K562 (cell line): ENCODE measurements at regions not wholly inside any gene's neighbourhood (a gene's known extent, or its start where the extent isn't known, plus 50 kb on each side); places are given as distances from the start of the nearest gene placed in this dataset.

Experiments used
- ATAC-seq: fragments of 200-7000 bp; cut with Tn5 transposase; 3 replicates; pipeline ENCODE4 v1.9.1; 2020; ENCODE audit warnings: moderate library complexity
- BruUV-seq: library from RNA; stranded (reverse); fragments of 400-500 nt; replicated peaks from 2 replicates; lab custom pipeline; 2021; lab: Mats Ljungman, UMichigan
- CTCF ChIA-PET: fragments of 300-600 bp; formaldehyde crosslinking; extraction: SDS; loops from one replicate; lab custom pipeline; 2021; ENCODE audit warnings: low intra/inter-chr PET ratio; lab: Yijun Ruan, JAX
- POLR2A ChIA-PET: fragments of 300-600, 350-650 bp; sonication (Branson Sonifier 250); formaldehyde crosslinking; extraction: SDS; loops from one replicate; lab custom pipeline; 2021; ENCODE audit warnings: antibody characterized with exemption, inconsistent platforms; lab: Yijun Ruan, JAX
- DNase-seq, 4 experiments: peaks; one replicate each; pipeline versions ENCODE4 v3.0.0 to v3.0.0-alpha.2; 2011 to 2018; ENCODE audit warnings: low spot score in 3 of 4, mixed read lengths in 3 of 4; ENCODE audit errors: extremely low read depth in 1 of 4
- FAIRE-seq: peaks from 2 replicates; lab custom pipeline; 2011; peaks lifted over from hg19 to GRCh38; lab: Jason Lieb, UNC
- H2AFZ ChIP-seq: 2 replicates; pipeline ENCODE4 v1.6.0; 2011; ENCODE audit warnings: low read depth, low read length, control low read depth, inconsistent platforms
- H3K27ac ChIP-seq: fragments of 200-600 bp; 3 replicates; pipeline ENCODE4 v1.8.0; 2011; ENCODE audit warnings: low read depth, mild to moderate bottlenecking, control low read depth, inconsistent platforms, low read length, moderate library complexity, mixed read lengths; ENCODE audit errors: extremely low read depth
- H3K27me3 ChIP-seq, 2 experiments: fragments of 300-600 bp in 1 of 2; 2 replicates in 1 of 2; 3 replicates in 1 of 2; pipeline versions ENCODE4 v1.6.0 to v1.8.0; 2011; ENCODE audit warnings: inconsistent platforms in 2 of 2, low read length in 2 of 2, mild to moderate bottlenecking in 1 of 2, mixed read lengths in 1 of 2, moderate library complexity in 1 of 2; ENCODE audit not compliant: control insufficient read depth in 2 of 2, insufficient read depth in 2 of 2
- H3K36me3 ChIP-seq: fragments of 300-600 bp; 3 replicates; pipeline ENCODE4 v1.8.0; 2011; ENCODE audit warnings: mild to moderate bottlenecking, low read length, inconsistent platforms; ENCODE audit not compliant: control insufficient read depth, insufficient read depth
- H3K4me1 ChIP-seq, 2 experiments: fragments of 200-600 bp in 1 of 2; replicated peaks in 1 of 2; 2 replicates in 1 of 2; 3 replicates in 1 of 2; pipeline versions ENCODE4 v1.5.1 to v1.8.0; 2011; ENCODE audit warnings: inconsistent platforms in 2 of 2, low read length in 2 of 2, mild to moderate bottlenecking in 1 of 2, mixed read lengths in 1 of 2, moderate library complexity in 1 of 2; ENCODE audit not compliant: control insufficient read depth in 2 of 2, insufficient read depth in 2 of 2
- H3K4me2 ChIP-seq: 2 replicates; pipeline ENCODE4 v1.6.1; 2011; ENCODE audit warnings: low read length, control low read depth, inconsistent platforms, mixed read lengths; ENCODE audit not compliant: insufficient read depth
- H3K4me3 ChIP-seq: fragments of 200-600 bp; sonication (generic), shearing (Covaris generic); 2 replicates; pipeline ENCODE4 v1.5.1; 2016; ENCODE audit warnings: control low read depth, inconsistent platforms
- H3K79me2 ChIP-seq: fragments of 200-600 bp; 3 replicates; pipeline ENCODE4 v1.8.0; 2011; ENCODE audit warnings: low read length, inconsistent platforms; ENCODE audit not compliant: control insufficient read depth, insufficient read depth
- H3K9ac ChIP-seq, 2 experiments: 2 replicates each; pipeline versions ENCODE4 v1.6.0 to v1.6.1; 2011; ENCODE audit warnings: low read depth in 2 of 2, low read length in 2 of 2, control low read depth in 1 of 2, inconsistent platforms in 1 of 2, mild to moderate bottlenecking in 1 of 2, mixed read lengths in 1 of 2; ENCODE audit not compliant: insufficient read depth in 1 of 2
- H3K9me1 ChIP-seq: one replicate; pipeline ENCODE4 v1.6.0; 2011; ENCODE audit warnings: inconsistent platforms, mild to moderate bottlenecking, low read length, moderate library complexity; ENCODE audit not compliant: control insufficient read depth, insufficient read depth
- H3K9me3 ChIP-seq: replicated peaks from 2 replicates; pipeline ENCODE4 v1.5.1; 2011; ENCODE audit warnings: low read depth, low read length, inconsistent platforms; ENCODE audit not compliant: control insufficient read depth, insufficient read depth
- H4K20me1 ChIP-seq: replicated peaks from 2 replicates; pipeline ENCODE4 v1.6.1; 2011; ENCODE audit warnings: low read length, inconsistent platforms, mixed read lengths; ENCODE audit not compliant: control insufficient read depth, insufficient read depth
- CCAR2 ChIP-seq: fragments of 200-400 bp; formaldehyde crosslinking; IDR thresholded peaks from 2 replicates; pipeline ENCODE4 v1.6.1; 2017; ENCODE audit warnings: mild to moderate bottlenecking, low read depth, low read length
- CEBPB ChIP-seq: fragments of 450-650 bp; IDR thresholded peaks from 2 replicates; pipeline ENCODE4 v1.6.1; 2016; ENCODE audit warnings: missing genetic modification characterization, missing compliant biosample characterization
- COPS2 ChIP-seq: fragments of 450-650 bp; conservative IDR thresholded peaks from 2 replicates; pipeline ENCODE4 v1.6.1; 2016; ENCODE audit warnings: mild to moderate bottlenecking, moderate library complexity
- SRSF9 ChIP-seq: fragments of 200-400 bp; formaldehyde crosslinking; IDR thresholded peaks from 2 replicates; pipeline ENCODE4 v1.6.1; 2017; ENCODE audit warnings: low read depth, low read length, borderline replicate concordance
- TCF7 ChIP-seq: sonication (generic); IDR thresholded peaks from 2 replicates; pipeline ENCODE4 v1.6.1; 2016; ENCODE audit warnings: antibody characterized with exemption, borderline replicate concordance
- ZFX ChIP-seq: sonication (generic); formaldehyde crosslinking; IDR thresholded peaks from 2 replicates; pipeline ENCODE4 v1.8.0; 2022; ENCODE audit warnings: mild to moderate bottlenecking, missing genetic modification reagents, moderate library complexity
- ZNF134 ChIP-seq: fragments of 250-450 bp; sonication (Bioruptor Pico); conservative IDR thresholded peaks from 2 replicates; pipeline ENCODE4 v1.4.0; 2020
- ZNF175 ChIP-seq: fragments of 200-800 bp; sonication (Bioruptor generic); IDR thresholded peaks from 2 replicates; pipeline ENCODE4 v1.6.1; 2016; ENCODE audit warnings: low read depth, mild to moderate bottlenecking, missing genetic modification characterization, missing compliant biosample characterization
- ZNF584 ChIP-seq: fragments of 200-800 bp; sonication (Bioruptor generic); IDR thresholded peaks from 2 replicates; pipeline ENCODE4 v1.6.1; 2016; ENCODE audit warnings: low read depth, mild to moderate bottlenecking, missing genetic modification characterization, missing compliant biosample characterization
- ZNF785 ChIP-seq: fragments of 250-450 bp; sonication (Bioruptor Pico); IDR thresholded peaks from 2 replicates; pipeline ENCODE4 v1.4.0; 2020; ENCODE audit warnings: mild to moderate bottlenecking
- WGBS: fragments of 100-300 bp; shearing (Covaris generic); methylation state at CpG from one replicate; pipeline ENCODE4 v1.1.6; 2016; ENCODE audit warnings: low coverage, mixed read lengths; ENCODE audit not compliant: insufficient coverage; ENCODE audit errors: missing lambda C conversion rate; 5-methylcytosine and 5-hydroxymethylcytosine counted together
- in situ Hi-C: fragments of 300-500 bp; cut with MboI; formaldehyde crosslinking; loops from 4 replicates; pipeline ENCODE4 v1.15.0; 2018; ENCODE audit warnings: inconsistent platforms, mixed read lengths
- intact Hi-C: fragments of 100-400 bp; cut with micrococcal nuclease; formaldehyde crosslinking; loops from 2 replicates; pipeline ENCODE4 v1.14.2; 2022
- TF ChIP-seq, protein P1 (sequence below), 2 experiments: fragments of 450-650 bp; IDR thresholded peaks; 2 replicates each; pipeline ENCODE4 v1.6.1; 2016; ENCODE audit warnings: mild to moderate bottlenecking in 2 of 2, borderline replicate concordance in 1 of 2, low read depth in 1 of 2, moderate library complexity in 1 of 2
- TF ChIP-seq, protein P2 (sequence below): fragments of 450-650 bp; formaldehyde crosslinking; IDR thresholded peaks from 2 replicates; pipeline ENCODE4 v1.4.0; 2022; ENCODE audit warnings: missing genetic modification characterization
- TF ChIP-seq, protein P3 (sequence below): fragments of 450-650 bp; formaldehyde crosslinking; IDR thresholded peaks from 2 replicates; pipeline ENCODE4 v1.4.0; 2022; ENCODE audit warnings: missing genetic modification characterization

DNA sequence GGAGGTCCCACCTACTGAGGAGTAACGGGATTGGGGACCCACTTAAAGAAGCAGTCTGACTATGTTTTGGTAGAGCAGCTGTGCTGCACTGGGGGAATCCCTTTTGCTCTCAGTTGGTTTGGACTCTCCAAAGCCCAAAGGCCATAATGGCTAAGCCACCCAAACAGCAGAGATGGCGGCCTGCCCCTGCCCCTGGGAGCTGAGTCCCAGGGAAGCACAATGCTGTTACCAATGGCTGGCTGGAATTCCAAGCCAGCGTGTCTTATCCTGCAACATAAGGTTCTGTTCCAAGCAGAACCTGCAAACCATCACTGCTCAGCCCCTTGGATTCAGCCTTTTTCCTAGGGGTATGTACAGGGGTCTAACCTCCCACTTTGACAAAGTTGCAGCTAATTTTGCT lies 53.7 kb upstream of the GNAT3 start:
- FAIRE-seq (no peak), ATAC-seq (no peak), DNase-seq (no peak)
- Histone ChIP-seq H2AFZ (no peak overlapping the region), H3K4me1 (no peaks in the 10 kb centered on the region), H3K27me3 (no peaks in the 10 kb centered on the region), H3K79me2 (no peaks in the 10 kb centered on the region), H3K4me2 (no peak overlapping the region), H4K20me1 (no peaks in the 10 kb centered on the region), H3K36me3 (no peaks in the 10 kb centered on the region), H3K27ac (no peak overlapping the region), H3K4me3 (no peak overlapping the region), H3K9me1 (no peaks in the 10 kb centered on the region), H3K9me3 (no peaks in the 10 kb centered on the region), H3K9ac (no peak overlapping the region)
- intact Hi-C loops (no loop called here), in situ Hi-C loops (no loop called here)
- ChIA-PET CTCF (no interaction called here), POLR2A (no interaction called here)
- BruUV-seq: no TSS peak
- WGBS: 0% methylated on average over 3 of the region's 3 CpGs
- TF ChIP-seq CCAR2 (no peak), ZFX (CRISPR knock-in tag) (no peak), TCF7 (no peak), ZNF175 (CRISPR knock-in tag) (no peak), SRSF9 (no peak), ZNF584 (CRISPR knock-in tag) (no peak), CEBPB (no peak), ZNF134 (no peak), ZNF785 (CRISPR knock-in tag) (no peak), COPS2 (no peak)
- TF ChIP-seq, protein P1, sequence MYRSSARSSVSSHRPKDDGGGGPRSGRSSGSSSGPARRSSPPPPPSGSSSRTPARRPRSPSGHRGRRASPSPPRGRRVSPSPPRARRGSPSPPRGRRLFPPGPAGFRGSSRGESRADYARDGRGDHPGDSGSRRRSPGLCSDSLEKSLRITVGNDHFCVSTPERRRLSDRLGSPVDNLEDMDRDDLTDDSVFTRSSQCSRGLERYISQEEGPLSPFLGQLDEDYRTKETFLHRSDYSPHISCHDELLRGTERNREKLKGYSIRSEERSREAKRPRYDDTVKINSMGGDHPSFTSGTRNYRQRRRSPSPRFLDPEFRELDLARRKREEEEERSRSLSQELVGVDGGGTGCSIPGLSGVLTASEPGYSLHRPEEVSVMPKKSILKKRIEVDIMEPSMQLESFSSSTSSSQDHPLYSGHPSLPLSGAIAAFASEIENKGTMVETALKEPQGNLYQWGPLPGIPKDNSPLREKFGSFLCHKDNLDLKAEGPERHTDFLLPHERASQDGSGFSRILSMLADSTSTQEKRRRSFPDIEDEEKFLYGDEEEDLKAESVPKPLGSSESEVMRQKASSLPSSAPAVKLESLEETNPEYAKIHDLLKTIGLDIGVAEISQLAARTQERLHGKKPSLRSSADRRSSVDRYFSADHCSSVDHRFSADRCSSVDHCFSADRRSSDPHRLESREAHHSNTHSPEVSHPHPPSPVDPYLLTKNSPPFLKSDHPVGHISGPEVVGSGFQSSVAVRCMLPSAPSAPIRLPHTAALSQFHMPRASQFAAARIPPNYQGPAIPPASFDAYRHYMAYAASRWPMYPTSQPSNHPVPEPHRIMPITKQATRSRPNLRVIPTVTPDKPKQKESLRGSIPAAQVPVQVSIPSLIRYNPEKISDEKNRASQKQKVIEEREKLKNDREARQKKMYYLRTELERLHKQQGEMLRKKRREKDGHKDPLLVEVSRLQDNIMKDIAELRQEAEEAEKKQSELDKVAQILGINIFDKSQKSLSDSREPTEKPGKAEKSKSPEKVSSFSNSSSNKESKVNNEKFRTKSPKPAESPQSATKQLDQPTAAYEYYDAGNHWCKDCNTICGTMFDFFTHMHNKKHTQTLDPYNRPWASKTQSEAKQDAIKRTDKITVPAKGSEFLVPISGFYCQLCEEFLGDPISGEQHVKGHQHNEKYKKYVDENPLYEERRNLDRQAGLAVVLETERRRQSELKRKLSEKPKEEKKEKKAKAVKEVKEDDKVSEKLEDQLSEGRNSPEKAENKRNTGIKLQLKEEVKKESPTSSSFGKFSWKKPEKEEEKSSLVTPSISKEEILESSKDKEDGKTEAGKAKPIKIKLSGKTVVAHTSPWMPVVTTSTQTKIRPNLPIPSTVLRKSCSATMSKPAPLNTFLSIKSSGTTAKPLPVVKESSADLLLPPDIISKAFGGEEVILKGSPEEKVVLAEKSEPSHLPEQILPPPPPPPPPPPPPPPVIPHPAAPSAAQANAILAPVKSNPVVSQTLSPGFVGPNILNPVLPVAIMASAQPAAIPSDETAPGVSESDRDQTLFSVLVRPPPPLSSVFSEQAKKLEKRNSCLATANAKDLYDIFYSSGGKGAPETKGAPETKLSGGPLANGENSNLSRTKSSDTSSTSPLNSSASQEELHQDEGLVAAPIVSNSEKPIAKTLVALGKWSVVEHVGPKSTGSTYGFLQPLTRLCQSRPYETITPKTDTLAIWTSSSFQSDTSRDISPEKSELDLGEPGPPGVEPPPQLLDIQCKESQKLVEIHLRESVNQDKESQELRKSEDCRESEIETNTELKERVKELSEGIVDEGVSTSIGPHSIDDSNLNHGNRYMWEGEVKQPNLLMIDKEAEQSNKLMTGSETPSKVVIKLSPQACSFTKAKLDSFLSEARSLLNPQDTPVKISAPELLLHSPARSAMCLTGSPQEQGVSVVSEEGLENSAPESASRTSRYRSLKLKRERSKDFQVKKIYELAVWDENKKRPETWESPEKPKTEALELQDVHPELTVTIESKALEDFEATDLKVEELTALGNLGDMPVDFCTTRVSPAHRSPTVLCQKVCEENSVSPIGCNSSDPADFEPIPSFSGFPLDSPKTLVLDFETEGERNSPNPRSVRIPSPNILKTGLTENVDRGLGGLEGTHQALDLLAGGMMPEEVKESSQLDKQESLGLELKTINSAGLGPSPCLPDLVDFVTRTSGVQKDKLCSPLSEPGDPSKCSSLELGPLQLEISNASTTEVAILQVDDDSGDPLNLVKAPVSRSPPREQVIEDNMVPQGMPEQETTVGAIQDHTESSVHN (IDR thresholded peaks at IDR 0.05; ENCODE audit: borderline replicate concordance in 1 of 2, low read depth in 1 of 2): no peak
- TF ChIP-seq, protein P2, sequence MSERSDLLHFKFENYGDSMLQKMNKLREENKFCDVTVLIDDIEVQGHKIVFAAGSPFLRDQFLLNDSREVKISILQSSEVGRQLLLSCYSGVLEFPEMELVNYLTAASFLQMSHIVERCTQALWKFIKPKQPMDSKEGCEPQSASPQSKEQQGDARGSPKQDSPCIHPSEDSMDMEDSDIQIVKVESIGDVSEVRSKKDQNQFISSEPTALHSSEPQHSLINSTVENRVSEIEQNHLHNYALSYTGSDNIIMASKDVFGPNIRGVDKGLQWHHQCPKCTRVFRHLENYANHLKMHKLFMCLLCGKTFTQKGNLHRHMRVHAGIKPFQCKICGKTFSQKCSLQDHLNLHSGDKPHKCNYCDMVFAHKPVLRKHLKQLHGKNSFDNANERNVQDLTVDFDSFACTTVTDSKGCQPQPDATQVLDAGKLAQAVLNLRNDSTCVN (CRISPR knock-in tag): no peak
- TF ChIP-seq, protein P3, sequence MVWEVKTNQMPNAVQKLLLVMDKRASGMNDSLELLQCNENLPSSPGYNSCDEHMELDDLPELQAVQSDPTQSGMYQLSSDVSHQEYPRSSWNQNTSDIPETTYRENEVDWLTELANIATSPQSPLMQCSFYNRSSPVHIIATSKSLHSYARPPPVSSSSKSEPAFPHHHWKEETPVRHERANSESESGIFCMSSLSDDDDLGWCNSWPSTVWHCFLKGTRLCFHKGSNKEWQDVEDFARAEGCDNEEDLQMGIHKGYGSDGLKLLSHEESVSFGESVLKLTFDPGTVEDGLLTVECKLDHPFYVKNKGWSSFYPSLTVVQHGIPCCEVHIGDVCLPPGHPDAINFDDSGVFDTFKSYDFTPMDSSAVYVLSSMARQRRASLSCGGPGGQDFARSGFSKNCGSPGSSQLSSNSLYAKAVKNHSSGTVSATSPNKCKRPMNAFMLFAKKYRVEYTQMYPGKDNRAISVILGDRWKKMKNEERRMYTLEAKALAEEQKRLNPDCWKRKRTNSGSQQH: no peak
